HG03045 (cell line): ENCODE measurements at regions not wholly inside any gene's neighbourhood (a gene's known extent, or its start where the extent isn't known, plus 50 kb on each side); places are given as distances from the start of the nearest gene placed in this dataset.

Source experiments
- ATAC-seq: cut with Tn5 transposase; IDR thresholded peaks from one replicate; pipeline ENCODE4 v1.9.1; 2021; ENCODE audit warnings: mild to moderate bottlenecking, moderate library complexity; ENCODE audit not compliant: unreplicated experiment

- ATAC-seq: no peak
Measured at GRCh38 chr2:75772908-75773630, 62.4 kb upstream of the GCFC2 start.

DNA sequence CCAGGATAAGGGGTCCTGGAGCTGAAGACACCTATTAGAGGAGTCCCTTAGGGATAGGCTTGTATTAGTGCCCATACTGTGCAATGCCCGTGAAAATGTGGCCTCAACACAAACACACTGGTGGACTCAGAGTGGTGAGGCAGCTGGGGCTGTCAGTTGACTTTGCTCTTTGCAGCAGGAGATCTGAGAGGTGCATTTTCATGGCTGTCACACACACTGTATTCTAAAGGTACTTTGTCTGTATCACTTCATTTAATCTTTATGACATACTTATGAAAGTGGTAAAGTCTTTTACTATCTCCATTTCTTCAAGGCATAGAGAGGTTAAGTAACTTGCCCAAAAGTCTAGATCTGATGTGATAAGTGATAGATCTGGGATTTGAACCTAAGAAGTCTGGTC lies 55.1 kb upstream of the GCFC2 start:
- ATAC-seq: no peak

- ATAC-seq: no peak
Measured at GRCh38 chr2:75764611-75765010, 53.9 kb upstream of the GCFC2 start.
